K562 (cell line): ENCODE measurements at regions not wholly inside any gene's neighbourhood (a gene's known extent, or its start where the extent isn't known, plus 50 kb on each side); places are given as distances from the start of the nearest gene placed in this dataset.

ENCODE experiments used
- ATAC-seq: fragments of 200-7000 bp; cut with Tn5 transposase; 3 replicates; pipeline ENCODE4 v1.9.1; 2020; ENCODE audit warnings: moderate library complexity
- BruUV-seq: library from RNA; stranded (reverse); fragments of 400-500 nt; replicated peaks from 2 replicates; lab custom pipeline; 2021; lab: Mats Ljungman, UMichigan
- CTCF ChIA-PET: fragments of 300-600 bp; formaldehyde crosslinking; extraction: SDS; loops from one replicate; lab custom pipeline; 2021; ENCODE audit warnings: low intra/inter-chr PET ratio; lab: Yijun Ruan, JAX
- POLR2A ChIA-PET: fragments of 300-600, 350-650 bp; sonication (Branson Sonifier 250); formaldehyde crosslinking; extraction: SDS; loops from one replicate; lab custom pipeline; 2021; ENCODE audit warnings: antibody characterized with exemption, inconsistent platforms; lab: Yijun Ruan, JAX
- DNase-seq, 4 experiments: peaks; one replicate each; pipeline versions ENCODE4 v3.0.0 to v3.0.0-alpha.2; 2011 to 2018; ENCODE audit warnings: low spot score in 3 of 4, mixed read lengths in 3 of 4; ENCODE audit errors: extremely low read depth in 1 of 4
- FAIRE-seq: peaks from 2 replicates; lab custom pipeline; 2011; peaks lifted over from hg19 to GRCh38; lab: Jason Lieb, UNC
- H2AFZ ChIP-seq: 2 replicates; pipeline ENCODE4 v1.6.0; 2011; ENCODE audit warnings: low read depth, low read length, control low read depth, inconsistent platforms
- H3K27ac ChIP-seq: fragments of 200-600 bp; 3 replicates; pipeline ENCODE4 v1.8.0; 2011; ENCODE audit warnings: low read depth, mild to moderate bottlenecking, control low read depth, inconsistent platforms, low read length, moderate library complexity, mixed read lengths; ENCODE audit errors: extremely low read depth
- H3K27me3 ChIP-seq, 2 experiments: fragments of 300-600 bp in 1 of 2; 2 replicates in 1 of 2; 3 replicates in 1 of 2; pipeline versions ENCODE4 v1.6.0 to v1.8.0; 2011; ENCODE audit warnings: inconsistent platforms in 2 of 2, low read length in 2 of 2, mild to moderate bottlenecking in 1 of 2, mixed read lengths in 1 of 2, moderate library complexity in 1 of 2; ENCODE audit not compliant: control insufficient read depth in 2 of 2, insufficient read depth in 2 of 2
- H3K36me3 ChIP-seq: fragments of 300-600 bp; 3 replicates; pipeline ENCODE4 v1.8.0; 2011; ENCODE audit warnings: mild to moderate bottlenecking, low read length, inconsistent platforms; ENCODE audit not compliant: control insufficient read depth, insufficient read depth
- H3K4me1 ChIP-seq, 2 experiments: fragments of 200-600 bp in 1 of 2; replicated peaks in 1 of 2; 2 replicates in 1 of 2; 3 replicates in 1 of 2; pipeline versions ENCODE4 v1.5.1 to v1.8.0; 2011; ENCODE audit warnings: inconsistent platforms in 2 of 2, low read length in 2 of 2, mild to moderate bottlenecking in 1 of 2, mixed read lengths in 1 of 2, moderate library complexity in 1 of 2; ENCODE audit not compliant: control insufficient read depth in 2 of 2, insufficient read depth in 2 of 2
- H3K4me2 ChIP-seq: 2 replicates; pipeline ENCODE4 v1.6.1; 2011; ENCODE audit warnings: low read length, control low read depth, inconsistent platforms, mixed read lengths; ENCODE audit not compliant: insufficient read depth
- H3K4me3 ChIP-seq: fragments of 200-600 bp; sonication (generic), shearing (Covaris generic); 2 replicates; pipeline ENCODE4 v1.5.1; 2016; ENCODE audit warnings: control low read depth, inconsistent platforms
- H3K79me2 ChIP-seq: fragments of 200-600 bp; 3 replicates; pipeline ENCODE4 v1.8.0; 2011; ENCODE audit warnings: low read length, inconsistent platforms; ENCODE audit not compliant: control insufficient read depth, insufficient read depth
- H3K9ac ChIP-seq, 2 experiments: 2 replicates each; pipeline versions ENCODE4 v1.6.0 to v1.6.1; 2011; ENCODE audit warnings: low read depth in 2 of 2, low read length in 2 of 2, control low read depth in 1 of 2, inconsistent platforms in 1 of 2, mild to moderate bottlenecking in 1 of 2, mixed read lengths in 1 of 2; ENCODE audit not compliant: insufficient read depth in 1 of 2
- H3K9me1 ChIP-seq: one replicate; pipeline ENCODE4 v1.6.0; 2011; ENCODE audit warnings: inconsistent platforms, mild to moderate bottlenecking, low read length, moderate library complexity; ENCODE audit not compliant: control insufficient read depth, insufficient read depth
- H3K9me3 ChIP-seq: replicated peaks from 2 replicates; pipeline ENCODE4 v1.5.1; 2011; ENCODE audit warnings: low read depth, low read length, inconsistent platforms; ENCODE audit not compliant: control insufficient read depth, insufficient read depth
- H4K20me1 ChIP-seq: replicated peaks from 2 replicates; pipeline ENCODE4 v1.6.1; 2011; ENCODE audit warnings: low read length, inconsistent platforms, mixed read lengths; ENCODE audit not compliant: control insufficient read depth, insufficient read depth
- DIDO1 ChIP-seq: fragments of 450-650 bp; IDR thresholded peaks from 2 replicates; pipeline ENCODE4 v1.6.1; 2016; ENCODE audit warnings: low read depth, missing biosample characterization, missing genetic modification characterization
- GTF2E2 ChIP-seq: fragments of 200-800 bp; sonication (Bioruptor generic); IDR thresholded peaks from 2 replicates; pipeline ENCODE4 v1.6.1; 2016; ENCODE audit warnings: missing genetic modification characterization, missing compliant biosample characterization
- ILK ChIP-seq: fragments of 450-650 bp; IDR thresholded peaks from 2 replicates; pipeline ENCODE4 v1.6.1; 2016; ENCODE audit warnings: missing genetic modification characterization, low read depth, mild to moderate bottlenecking, missing compliant biosample characterization, moderate library complexity, borderline replicate concordance
- MAFF ChIP-seq: IDR thresholded peaks from 2 replicates; pipeline ENCODE4 v1.6.1; 2012; ENCODE audit warnings: low read length, improper control_type of control experiment
- MCM2 ChIP-seq: fragments of 450-650 bp; IDR thresholded peaks from 2 replicates; pipeline ENCODE4 v1.6.1; 2017; ENCODE audit warnings: low read depth, mild to moderate bottlenecking
- RUNX1 ChIP-seq: sonication (generic); IDR thresholded peaks from 2 replicates; pipeline ENCODE4 v1.6.1; 2016; ENCODE audit warnings: antibody characterized with exemption, low read depth
- SIN3A ChIP-seq, 2 experiments: fragments of 150-350 bp in 1 of 2; IDR thresholded peaks; 2 replicates each; pipeline ENCODE4 v1.6.1; 2011 to 2016; ENCODE audit warnings: borderline replicate concordance in 2 of 2, low read depth in 2 of 2, low read length in 2 of 2, mild to moderate bottlenecking in 2 of 2, moderate library complexity in 2 of 2; ENCODE audit not compliant: control insufficient read depth in 1 of 2
- SMAD4 ChIP-seq: fragments of 250-450 bp; sonication (Bioruptor Pico); conservative IDR thresholded peaks from 2 replicates; pipeline ENCODE4 v1.8.0; 2021; ENCODE audit warnings: inconsistent platforms, mild to moderate bottlenecking, moderate library complexity
- U2AF2 ChIP-seq: fragments of 200-400 bp; formaldehyde crosslinking; optimal IDR thresholded peaks from 2 replicates; pipeline ENCODE3; 2017; ENCODE audit warnings: low read depth, mild to moderate bottlenecking, low read length
- ZNF41 ChIP-seq: fragments of 250-450 bp; sonication (Bioruptor Pico); conservative IDR thresholded peaks from 2 replicates; pipeline ENCODE4 v1.4.0; 2020; ENCODE audit warnings: mild to moderate bottlenecking
- WGBS: fragments of 100-300 bp; shearing (Covaris generic); methylation state at CpG from one replicate; pipeline ENCODE4 v1.1.6; 2016; ENCODE audit warnings: low coverage, mixed read lengths; ENCODE audit not compliant: insufficient coverage; ENCODE audit errors: missing lambda C conversion rate; 5-methylcytosine and 5-hydroxymethylcytosine counted together
- in situ Hi-C: fragments of 300-500 bp; cut with MboI; formaldehyde crosslinking; loops from 4 replicates; pipeline ENCODE4 v1.15.0; 2018; ENCODE audit warnings: inconsistent platforms, mixed read lengths
- intact Hi-C: fragments of 100-400 bp; cut with micrococcal nuclease; formaldehyde crosslinking; loops from 2 replicates; pipeline ENCODE4 v1.14.2; 2022
- TF ChIP-seq, protein P1 (sequence below): fragments of 450-650 bp; formaldehyde crosslinking; IDR thresholded peaks from 2 replicates; pipeline ENCODE4 v1.4.0; 2022; ENCODE audit warnings: mild to moderate bottlenecking, moderate library complexity
- TF ChIP-seq, protein P2 (sequence below): fragments of 200-800 bp; sonication (Bioruptor generic); IDR thresholded peaks from 2 replicates; pipeline ENCODE4 v1.6.1; 2016; ENCODE audit warnings: missing genetic modification characterization, missing compliant biosample characterization
- TF ChIP-seq, protein P3 (sequence below): sonication (generic); formaldehyde crosslinking; IDR thresholded peaks from 2 replicates; pipeline ENCODE4 v1.8.0; 2023; ENCODE audit warnings: mild to moderate bottlenecking, missing genetic modification reagents

DNA sequence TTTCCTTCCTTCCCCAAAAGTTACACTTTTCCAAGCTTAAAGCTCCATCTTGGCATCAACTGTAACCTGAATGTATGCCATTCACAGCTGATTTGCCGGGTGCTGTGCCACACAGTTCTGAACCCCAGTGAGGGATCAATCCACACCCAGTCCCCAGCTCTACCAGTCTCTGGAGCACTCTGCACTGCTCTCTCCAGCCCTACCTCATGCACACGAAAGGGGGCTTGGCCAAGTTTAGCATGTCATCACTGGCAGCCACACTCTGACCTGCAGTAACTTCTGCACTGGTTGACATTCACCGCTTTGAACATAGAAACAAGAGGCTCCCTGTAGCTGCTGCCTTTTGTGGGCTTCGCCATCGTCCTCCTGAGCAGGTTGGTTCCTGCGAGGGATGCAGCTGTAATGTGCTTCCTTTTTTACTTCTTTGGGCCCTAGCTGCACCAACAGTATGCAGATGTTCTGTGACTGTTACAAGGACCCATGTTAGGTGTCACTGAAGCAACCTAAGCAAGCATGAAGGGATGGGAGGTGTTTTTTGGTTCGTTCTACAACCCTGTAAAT is 135.4 kb upstream of the SLC44A3 start:
- no peaks in the 10 kb centered on the region for H3K36me3 ChIP-seq
- H3K79me2 ChIP-seq = no peaks in the 10 kb centered on the region
- no peak overlapping the region; the same call in 2 of the 3 replicates for H3K27ac ChIP-seq
- H3K9ac ChIP-seq = no peak overlapping the region
- no peaks in the 10 kb centered on the region for H3K4me1 ChIP-seq
- 0% methylated on average over 7 of the region's 7 CpGs for WGBS
- no peak overlapping the region for H3K4me2 ChIP-seq
- no peak for FAIRE-seq
- ChIA-PET POLR2A (no interaction called here), CTCF (no interaction called here)
- no peak overlapping the region for H3K4me3 ChIP-seq
- H4K20me1 ChIP-seq = no peaks in the 10 kb centered on the region
- no peak overlapping the region for H2AFZ ChIP-seq
- ATAC-seq = no peak
- DNase-seq = no peak
- H3K27me3 ChIP-seq = peaks cover 0 to 20% of the 10 kb centered on the region in 2 experiments; a peak in 2 of 5 replicates
- no peaks in the 10 kb centered on the region for H3K9me3 ChIP-seq
- intact Hi-C loops (no loop called here), in situ Hi-C loops (no loop called here)
- no TSS peak for BruUV-seq
- no peaks in the 10 kb centered on the region for H3K9me1 ChIP-seq
- no peak for TF ChIP-seq SMAD4 (CRISPR knock-in tag)
- TF ChIP-seq U2AF2 = no peak
- TF ChIP-seq DIDO1 (tag) = no peak
- no peak for TF ChIP-seq SIN3A (IDR thresholded peaks at IDR 0.05; ENCODE audit: borderline replicate concordance in 2 of 2, control insufficient read depth in 1 of 2, low read depth in 2 of 2, low read length in 2 of 2)
- TF ChIP-seq, protein P1, sequence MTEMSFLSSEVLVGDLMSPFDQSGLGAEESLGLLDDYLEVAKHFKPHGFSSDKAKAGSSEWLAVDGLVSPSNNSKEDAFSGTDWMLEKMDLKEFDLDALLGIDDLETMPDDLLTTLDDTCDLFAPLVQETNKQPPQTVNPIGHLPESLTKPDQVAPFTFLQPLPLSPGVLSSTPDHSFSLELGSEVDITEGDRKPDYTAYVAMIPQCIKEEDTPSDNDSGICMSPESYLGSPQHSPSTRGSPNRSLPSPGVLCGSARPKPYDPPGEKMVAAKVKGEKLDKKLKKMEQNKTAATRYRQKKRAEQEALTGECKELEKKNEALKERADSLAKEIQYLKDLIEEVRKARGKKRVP (CRISPR knock-in tag) = no peak
- no peak for TF ChIP-seq GTF2E2
- TF ChIP-seq, protein P2, sequence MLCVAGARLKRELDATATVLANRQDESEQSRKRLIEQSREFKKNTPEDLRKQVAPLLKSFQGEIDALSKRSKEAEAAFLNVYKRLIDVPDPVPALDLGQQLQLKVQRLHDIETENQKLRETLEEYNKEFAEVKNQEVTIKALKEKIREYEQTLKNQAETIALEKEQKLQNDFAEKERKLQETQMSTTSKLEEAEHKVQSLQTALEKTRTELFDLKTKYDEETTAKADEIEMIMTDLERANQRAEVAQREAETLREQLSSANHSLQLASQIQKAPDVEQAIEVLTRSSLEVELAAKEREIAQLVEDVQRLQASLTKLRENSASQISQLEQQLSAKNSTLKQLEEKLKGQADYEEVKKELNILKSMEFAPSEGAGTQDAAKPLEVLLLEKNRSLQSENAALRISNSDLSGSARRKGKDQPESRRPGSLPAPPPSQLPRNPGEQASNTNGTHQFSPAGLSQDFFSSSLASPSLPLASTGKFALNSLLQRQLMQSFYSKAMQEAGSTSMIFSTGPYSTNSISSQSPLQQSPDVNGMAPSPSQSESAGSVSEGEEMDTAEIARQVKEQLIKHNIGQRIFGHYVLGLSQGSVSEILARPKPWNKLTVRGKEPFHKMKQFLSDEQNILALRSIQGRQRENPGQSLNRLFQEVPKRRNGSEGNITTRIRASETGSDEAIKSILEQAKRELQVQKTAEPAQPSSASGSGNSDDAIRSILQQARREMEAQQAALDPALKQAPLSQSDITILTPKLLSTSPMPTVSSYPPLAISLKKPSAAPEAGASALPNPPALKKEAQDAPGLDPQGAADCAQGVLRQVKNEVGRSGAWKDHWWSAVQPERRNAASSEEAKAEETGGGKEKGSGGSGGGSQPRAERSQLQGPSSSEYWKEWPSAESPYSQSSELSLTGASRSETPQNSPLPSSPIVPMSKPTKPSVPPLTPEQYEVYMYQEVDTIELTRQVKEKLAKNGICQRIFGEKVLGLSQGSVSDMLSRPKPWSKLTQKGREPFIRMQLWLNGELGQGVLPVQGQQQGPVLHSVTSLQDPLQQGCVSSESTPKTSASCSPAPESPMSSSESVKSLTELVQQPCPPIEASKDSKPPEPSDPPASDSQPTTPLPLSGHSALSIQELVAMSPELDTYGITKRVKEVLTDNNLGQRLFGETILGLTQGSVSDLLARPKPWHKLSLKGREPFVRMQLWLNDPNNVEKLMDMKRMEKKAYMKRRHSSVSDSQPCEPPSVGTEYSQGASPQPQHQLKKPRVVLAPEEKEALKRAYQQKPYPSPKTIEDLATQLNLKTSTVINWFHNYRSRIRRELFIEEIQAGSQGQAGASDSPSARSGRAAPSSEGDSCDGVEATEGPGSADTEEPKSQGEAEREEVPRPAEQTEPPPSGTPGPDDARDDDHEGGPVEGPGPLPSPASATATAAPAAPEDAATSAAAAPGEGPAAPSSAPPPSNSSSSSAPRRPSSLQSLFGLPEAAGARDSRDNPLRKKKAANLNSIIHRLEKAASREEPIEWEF = no peak
- TF ChIP-seq ILK (tag) = no peak
- no peak for TF ChIP-seq ZNF41 (CRISPR knock-in tag)
- no peak for TF ChIP-seq MCM2
- no peak for TF ChIP-seq MAFF
- no peak for TF ChIP-seq RUNX1
- TF ChIP-seq, protein P3, sequence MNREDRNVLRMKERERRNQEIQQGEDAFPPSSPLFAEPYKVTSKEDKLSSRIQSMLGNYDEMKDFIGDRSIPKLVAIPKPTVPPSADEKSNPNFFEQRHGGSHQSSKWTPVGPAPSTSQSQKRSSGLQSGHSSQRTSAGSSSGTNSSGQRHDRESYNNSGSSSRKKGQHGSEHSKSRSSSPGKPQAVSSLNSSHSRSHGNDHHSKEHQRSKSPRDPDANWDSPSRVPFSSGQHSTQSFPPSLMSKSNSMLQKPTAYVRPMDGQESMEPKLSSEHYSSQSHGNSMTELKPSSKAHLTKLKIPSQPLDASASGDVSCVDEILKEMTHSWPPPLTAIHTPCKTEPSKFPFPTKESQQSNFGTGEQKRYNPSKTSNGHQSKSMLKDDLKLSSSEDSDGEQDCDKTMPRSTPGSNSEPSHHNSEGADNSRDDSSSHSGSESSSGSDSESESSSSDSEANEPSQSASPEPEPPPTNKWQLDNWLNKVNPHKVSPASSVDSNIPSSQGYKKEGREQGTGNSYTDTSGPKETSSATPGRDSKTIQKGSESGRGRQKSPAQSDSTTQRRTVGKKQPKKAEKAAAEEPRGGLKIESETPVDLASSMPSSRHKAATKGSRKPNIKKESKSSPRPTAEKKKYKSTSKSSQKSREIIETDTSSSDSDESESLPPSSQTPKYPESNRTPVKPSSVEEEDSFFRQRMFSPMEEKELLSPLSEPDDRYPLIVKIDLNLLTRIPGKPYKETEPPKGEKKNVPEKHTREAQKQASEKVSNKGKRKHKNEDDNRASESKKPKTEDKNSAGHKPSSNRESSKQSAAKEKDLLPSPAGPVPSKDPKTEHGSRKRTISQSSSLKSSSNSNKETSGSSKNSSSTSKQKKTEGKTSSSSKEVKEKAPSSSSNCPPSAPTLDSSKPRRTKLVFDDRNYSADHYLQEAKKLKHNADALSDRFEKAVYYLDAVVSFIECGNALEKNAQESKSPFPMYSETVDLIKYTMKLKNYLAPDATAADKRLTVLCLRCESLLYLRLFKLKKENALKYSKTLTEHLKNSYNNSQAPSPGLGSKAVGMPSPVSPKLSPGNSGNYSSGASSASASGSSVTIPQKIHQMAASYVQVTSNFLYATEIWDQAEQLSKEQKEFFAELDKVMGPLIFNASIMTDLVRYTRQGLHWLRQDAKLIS (CRISPR knock-in tag) = no peak
